ENCODE measurements at regions not wholly inside any gene's neighbourhood (a gene's known extent, or its start where the extent isn't known, plus 50 kb on each side); places are given as distances from the start of the nearest gene placed in this dataset.

- no peak for DNase-seq (ENCODE audit: low spot score)
Measured at GRCh38 chr4:151887816-151888180, 127.0 kb upstream of the GATB start.

- DNase-seq (ENCODE audit: low spot score) = no peak
Measured at GRCh38 chr4:151887031-151887815, 126.4 kb upstream of the GATB start.

- no peak for DNase-seq (ENCODE audit: low spot score)
Measured at GRCh38 chr4:151885123-151885522, 124.3 kb upstream of the GATB start.

GRCh38 chr4:151883747-151884146, 122.9 kb upstream of the GATB start:
- DNase-seq (ENCODE audit: low spot score) = no peak

GRCh38 chr4:151882072-151882803, 121.4 kb upstream of the GATB start:
- DNase-seq (ENCODE audit: low spot score) = no peak

GRCh38 chr4:151879705-151880445, 119.1 kb upstream of the GATB start:
- no peak for DNase-seq (ENCODE audit: low spot score)

GRCh38 chr4:151876381-151876988, 115.7 kb upstream of the GATB start:
- no peak for DNase-seq (ENCODE audit: low spot score)

- no peak for DNase-seq (ENCODE audit: low spot score)
Measured at GRCh38 chr4:151874328-151874727, 113.5 kb upstream of the GATB start.

GRCh38 chr4:151866592-151866918, 105.7 kb upstream of the GATB start:
- no peak for DNase-seq (ENCODE audit: low spot score)

GRCh38 chr4:151865744-151866591, 105.2 kb upstream of the GATB start:
- DNase-seq (ENCODE audit: low spot score) = no peak

- no peak for DNase-seq (ENCODE audit: low spot score)
Measured at GRCh38 chr4:151865312-151865711, 104.5 kb upstream of the GATB start.

- no peak for DNase-seq (ENCODE audit: low spot score)
Measured at GRCh38 chr4:151864068-151864467, 103.3 kb upstream of the GATB start.

- no peak for DNase-seq (ENCODE audit: low spot score)
Measured at GRCh38 chr4:151862766-151863165, 102.0 kb upstream of the GATB start.

GRCh38 chr4:151860561-151861093, 99.8 kb upstream of the GATB start:
- DNase-seq (ENCODE audit: low spot score) = no peak

- DNase-seq (ENCODE audit: low spot score) = no peak
Measured at GRCh38 chr4:151859641-151860040, 98.8 kb upstream of the GATB start.

GRCh38 chr4:151858356-151858755, 97.5 kb upstream of the GATB start:
- no peak for DNase-seq (ENCODE audit: low spot score)

- no peak for DNase-seq (ENCODE audit: low spot score)
Measured at GRCh38 chr4:151857368-151857767, 96.6 kb upstream of the GATB start.

GRCh38 chr4:151855747-151856146, 94.9 kb upstream of the GATB start:
- no peak for DNase-seq (ENCODE audit: low spot score)

GRCh38 chr4:151854731-151855130, 93.9 kb upstream of the GATB start:
- DNase-seq (ENCODE audit: low spot score) = peak; percentile 4

GRCh38 chr4:151853034-151853433, 92.2 kb upstream of the GATB start:
- DNase-seq (ENCODE audit: low spot score) = no peak

- no peak for DNase-seq (ENCODE audit: low spot score)
Measured at GRCh38 chr4:151852202-151852601, 91.4 kb upstream of the GATB start.
